GM19452 (cell line): ENCODE measurements at regions not wholly inside any gene's neighbourhood (a gene's known extent, or its start where the extent isn't known, plus 50 kb on each side); places are given as distances from the start of the nearest gene placed in this dataset.

Experiments
- ATAC-seq: cut with Tn5 transposase; IDR thresholded peaks from one replicate; pipeline ENCODE4 v1.9.1; 2021; ENCODE audit not compliant: unreplicated experiment

DNA sequence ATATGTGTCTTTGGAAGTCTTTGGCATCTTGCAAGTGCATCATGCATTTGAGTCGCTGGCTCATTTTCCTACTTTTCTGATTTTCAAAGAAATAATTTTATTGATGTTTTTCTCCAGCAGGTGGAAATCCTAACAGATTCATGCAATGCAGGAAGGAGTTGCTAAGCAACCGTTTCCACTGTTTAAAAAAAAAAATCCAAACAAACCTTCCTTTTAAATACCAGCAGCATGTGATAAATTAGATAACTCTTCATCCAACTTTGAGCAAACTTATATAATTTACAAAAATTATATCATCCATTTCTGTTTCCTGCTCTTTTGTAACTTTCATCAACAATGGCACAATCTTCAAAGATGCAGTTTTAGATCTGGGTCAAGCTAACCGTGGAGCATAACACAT is 364.1 kb downstream of the MFSD1 start:
- ATAC-seq: no peak

DNA sequence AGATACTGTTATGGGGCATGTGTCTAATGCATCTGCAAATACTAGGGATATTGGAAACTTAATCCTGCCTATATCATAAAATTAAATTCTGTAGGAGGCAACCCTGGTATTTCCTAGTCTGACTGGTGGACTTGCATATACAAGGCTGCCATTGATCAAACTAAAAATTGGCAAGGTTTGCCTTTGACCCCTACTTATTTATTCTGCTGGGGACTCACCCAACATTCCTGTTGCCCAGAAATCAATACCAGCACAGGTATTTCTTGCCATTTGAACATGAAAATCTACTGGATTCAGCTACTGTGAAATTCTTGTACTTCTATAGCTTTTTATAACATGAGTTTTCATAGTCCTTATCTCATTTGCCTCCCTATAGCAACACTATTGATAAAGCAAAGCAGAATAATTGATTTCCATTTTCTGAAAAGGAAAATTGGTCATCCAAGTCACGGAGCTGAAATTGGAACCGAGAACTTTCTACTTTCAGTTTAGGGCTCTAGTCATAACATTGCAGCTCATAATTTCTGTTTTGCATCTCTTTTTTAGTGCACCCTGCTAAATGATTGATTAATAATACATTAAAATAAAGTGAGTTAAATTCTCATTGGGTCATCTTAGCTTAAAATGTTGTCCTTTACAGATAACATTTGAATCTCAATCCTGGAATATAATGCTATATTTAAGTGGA is 365.2 kb downstream of the MFSD1 start:
- no peak for ATAC-seq

DNA sequence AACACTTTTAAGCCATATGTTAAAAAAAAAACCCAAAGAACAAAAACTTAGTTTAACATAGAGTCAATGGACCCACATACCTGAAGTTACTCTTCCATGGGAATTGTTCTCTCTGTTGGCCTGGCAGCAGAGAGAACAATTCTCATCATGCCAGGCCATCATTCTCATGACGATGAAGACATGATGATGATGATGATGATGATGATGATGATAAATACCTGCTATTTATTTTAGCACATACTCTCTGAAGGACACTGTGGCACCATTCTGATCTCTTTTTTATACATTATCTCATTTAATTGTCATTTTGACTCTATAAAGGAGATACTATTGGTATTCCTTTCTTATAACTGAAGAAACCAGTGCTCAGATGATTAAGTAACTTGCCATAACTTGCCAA is 366.9 kb downstream of the MFSD1 start:
- ATAC-seq: no peak

DNA sequence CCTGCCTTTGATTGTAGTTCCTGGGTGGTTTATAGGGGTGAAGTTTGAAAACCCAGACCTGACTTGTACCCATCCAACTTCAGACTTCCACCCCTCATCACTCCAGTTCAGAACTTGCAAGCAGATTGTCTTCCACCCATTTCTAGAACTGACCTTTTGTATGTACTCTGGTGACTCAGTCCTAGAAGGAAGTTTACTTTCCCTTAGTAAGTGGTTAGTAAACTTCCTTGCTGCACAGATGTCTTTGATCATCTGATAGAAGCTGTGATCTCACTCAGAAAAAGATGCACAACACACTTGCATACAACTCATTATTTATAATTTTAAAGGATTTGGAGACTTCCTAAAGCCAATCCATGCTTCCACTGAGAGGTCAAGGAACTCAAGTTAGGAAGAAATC is 368.0 kb downstream of the MFSD1 start:
- no peak for ATAC-seq

DNA sequence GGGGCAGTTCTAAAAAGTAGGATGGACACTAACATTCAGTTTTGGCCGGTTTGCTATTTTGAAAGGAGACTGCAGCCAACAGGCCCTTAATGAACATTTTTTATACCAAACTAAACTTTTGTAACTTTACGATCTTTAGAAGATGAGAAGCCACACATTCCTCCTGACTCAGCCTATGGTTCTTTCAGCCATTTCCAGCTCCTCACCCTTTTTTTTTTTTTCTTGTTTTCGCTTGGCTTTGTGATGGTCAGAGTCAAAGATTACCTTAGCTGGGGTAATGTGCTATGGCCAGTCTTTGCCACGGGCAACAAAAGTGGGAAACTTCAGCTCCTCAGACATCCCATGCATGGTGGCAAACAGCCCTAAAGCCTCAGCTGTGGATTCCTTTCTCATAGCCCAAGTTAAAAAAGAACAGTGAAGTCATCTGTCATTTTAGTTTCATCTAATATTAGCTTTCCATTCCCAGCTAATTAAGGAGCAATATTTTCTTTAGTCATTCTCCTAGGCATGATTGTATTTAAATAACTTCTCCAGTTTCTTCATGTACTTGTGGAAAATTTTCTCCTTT is 368.7 kb downstream of the MFSD1 start:
- ATAC-seq: no peak

DNA sequence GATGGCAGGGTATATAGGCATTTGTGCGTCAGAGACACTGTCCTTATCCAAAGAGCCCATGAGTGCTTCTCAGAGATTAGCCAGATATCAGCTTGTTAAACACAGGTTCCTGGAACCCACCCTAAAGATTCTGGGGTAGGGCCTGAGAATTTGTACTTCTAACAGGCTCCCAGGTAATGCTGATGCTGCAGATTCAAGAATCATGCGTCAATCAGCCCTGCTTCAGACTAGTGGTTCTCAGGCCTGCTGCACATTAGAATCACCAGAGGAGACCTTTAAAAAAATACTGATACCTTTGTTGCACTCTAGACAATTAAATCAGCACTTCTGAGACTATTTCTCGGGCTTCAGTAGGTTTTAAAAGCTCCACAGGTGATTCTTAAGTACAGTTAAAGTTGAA is 369.5 kb downstream of the MFSD1 start:
- ATAC-seq: no peak

DNA sequence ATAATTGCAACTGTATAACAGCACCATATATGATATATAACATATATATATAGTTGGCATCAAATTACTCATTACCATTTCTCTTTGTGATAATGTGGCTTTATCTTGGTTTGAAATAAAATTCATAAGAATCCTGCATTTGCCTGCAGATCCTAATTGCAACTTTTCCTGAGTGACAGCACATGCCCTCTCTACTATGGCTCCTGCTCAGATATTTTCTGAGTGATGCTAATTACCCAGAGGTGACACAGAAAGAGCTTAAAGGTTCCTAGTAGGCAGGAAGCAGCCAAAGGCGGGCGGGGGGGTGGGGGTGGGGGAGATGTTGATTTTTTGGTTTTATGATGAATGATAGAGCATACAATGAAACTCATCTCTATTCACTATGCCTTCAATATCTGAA is 370.6 kb downstream of the MFSD1 start:
- no peak for ATAC-seq

DNA sequence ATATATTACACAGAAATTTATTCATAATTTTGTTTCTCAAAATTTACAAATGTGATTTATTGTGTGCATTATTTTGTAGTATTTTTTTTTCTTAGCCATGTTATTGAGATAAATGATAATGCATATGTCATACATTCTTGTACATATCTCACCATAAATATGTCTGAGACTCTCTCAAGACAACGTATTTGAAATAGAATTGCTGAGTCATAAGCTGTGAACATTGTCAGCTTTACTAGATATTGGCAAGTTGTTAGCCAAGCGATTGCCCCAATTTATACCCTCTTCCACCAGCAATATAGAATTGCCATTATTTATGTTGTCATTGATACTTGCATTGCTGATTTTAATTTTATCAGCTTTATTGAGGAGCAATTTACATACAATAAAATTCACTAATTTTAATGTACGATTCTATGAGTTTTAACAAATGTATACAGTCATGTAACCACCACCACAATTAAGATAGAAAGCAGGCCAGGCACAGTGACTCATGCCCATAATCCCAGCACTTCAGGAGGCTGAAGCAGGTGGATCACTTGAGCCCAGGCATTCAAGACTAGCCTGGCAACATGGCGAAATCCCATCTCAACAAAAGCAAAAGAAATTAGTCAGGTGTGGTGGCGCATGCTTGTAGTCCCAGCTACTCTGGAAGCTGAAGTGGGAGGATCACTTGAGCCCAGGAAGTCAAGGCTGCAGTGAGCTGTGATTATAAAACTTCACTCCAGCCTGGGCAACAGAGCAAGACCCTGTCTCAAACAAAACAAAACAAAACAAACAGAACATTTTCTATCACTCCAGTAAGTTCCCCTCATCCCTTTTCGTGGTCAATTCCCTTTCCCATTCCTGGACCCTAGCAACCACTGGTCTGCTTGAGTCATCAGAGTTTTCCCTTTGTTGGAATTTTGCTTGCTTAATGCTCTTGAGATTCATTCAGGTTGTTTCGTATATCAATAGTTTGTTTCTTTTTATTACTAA is 373.1 kb downstream of the MFSD1 start:
- ATAC-seq: no peak

DNA sequence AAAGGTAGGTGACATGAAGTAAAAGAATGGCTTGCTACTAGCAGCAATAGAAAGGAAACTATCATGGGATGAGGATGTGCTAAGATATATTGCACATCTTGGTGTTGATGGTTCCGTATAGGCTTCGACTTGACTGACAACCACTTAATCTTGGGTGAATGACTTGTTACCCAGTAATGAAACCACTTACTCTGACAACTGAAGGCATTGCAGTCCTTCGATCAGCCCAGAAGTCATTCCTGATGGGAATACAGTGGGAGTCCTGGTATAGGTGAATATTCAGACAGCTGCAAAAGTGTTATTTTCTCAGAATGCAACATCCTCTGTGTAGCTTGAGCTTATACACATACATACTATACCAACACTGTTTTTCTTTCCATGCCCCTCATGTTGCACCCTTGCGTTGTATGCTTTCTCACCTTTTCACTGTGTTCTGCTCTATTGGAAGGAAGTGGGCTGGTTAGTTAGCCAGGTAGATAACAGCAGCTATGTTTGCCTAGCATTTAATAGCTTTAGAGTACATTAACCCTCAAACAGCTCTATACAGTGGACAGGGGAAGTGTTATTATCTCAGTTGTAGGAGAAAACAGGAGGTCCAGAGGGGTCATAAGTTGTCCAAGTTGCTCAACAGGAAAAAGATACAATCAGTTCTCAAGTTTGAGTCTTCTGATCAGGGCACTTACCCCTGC is 376.5 kb downstream of the MFSD1 start:
- no peak for ATAC-seq

DNA sequence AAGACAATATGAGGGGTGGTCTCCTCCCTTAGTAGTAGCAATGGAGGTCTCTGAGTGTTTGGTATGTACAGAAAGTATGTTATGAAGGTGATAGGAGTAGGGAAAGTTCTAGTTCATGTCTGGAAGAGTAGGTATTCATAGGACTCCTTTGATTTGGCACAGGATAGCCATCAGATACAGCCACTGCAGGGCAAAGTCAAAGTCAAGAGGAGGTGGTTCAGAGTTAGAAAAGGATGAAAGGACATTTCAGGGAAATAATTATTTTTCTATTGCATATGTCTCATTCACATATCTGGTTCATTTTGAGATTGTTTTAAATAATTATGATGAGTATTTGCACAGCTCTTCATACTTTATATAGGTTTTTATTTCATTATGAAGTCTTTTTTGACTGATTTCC is 381.1 kb downstream of the MFSD1 start:
- no peak for ATAC-seq

DNA sequence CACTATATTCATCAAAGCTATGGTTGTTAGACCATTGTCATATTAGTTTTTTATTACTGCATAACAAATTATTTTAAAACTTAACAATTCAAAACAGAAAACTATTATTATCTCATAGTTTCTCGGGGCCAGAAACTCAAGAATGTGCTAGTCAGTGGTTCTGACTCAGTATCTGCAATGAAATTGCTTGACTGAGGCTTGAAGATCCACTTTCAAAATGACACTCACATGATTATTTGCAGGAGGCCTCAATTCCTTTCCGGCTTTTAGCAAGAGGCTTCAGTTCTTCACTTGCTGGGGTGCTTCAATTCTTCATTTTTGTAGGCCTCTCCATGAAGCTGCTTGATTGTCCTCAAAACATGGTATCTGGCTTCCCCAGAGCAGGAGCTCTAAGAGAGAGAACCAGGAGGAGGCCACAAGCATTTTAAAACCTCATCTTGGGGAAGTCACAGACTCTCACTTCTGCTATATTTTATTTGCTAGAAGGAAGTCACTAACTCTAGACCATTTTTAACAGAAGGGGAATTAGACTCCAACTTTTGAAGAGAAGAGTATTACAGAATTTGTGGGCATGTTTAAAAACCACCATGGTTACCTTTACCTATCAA is 383.7 kb downstream of the MFSD1 start:
- ATAC-seq: peak; percentile 65

DNA sequence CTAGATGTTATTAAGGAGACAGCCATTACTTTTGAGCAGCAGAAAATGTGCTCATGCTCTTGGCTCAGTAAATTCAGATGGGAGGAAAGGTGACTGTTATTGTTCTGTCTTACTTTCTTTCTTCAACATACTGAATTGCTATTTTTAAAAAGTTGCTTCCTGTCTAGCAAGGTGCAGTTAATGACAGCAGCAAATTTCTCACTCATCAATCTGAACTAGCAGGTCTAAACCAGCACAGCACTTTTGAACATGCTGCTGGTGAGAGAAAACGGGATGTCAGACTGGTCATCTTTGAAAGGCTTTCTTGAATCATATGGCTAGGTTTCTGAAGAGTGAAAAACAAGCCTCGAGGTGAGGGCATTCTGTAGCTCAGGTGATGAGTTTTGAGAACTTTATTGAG is 384.7 kb downstream of the MFSD1 start:
- peak; percentile 61 for ATAC-seq

DNA sequence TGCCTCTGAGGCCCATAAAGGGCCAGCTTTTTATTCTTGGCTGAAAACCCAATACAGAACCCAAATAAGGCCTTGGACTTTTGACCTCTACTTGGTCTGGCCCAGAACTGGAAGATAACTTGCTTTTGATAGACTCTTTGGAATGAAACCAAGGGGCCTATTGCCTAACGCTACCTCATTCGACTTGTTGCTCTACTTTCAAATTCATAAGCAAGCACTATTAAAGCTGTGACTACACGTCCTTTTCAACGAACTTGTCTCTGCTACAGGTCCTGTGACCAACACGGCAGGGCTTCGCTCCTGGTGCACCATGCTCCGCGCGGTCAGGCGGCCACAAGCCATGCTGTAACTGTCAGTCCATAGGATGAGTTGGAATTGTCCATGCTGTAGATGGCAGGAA is 385.4 kb downstream of the MFSD1 start:
- ATAC-seq: no peak

DNA sequence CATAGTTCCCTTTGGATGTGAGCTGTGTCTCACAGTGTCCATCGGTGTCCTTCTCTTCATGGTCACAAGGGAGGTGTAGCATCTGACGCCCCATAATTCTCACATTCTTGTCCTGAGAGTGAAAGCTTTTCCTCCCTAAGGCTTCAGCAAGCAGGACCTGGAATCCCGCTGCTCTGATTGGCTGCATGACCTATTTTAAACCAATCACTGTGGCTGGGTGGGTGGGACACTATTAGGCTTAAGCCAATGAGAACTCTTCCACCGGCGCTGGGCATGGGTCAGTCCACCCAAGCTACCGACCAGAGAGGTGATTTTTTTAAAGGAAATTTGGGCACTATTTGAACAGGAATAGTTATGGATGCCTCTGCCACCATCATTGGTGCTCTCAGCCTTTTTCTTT is 385.9 kb downstream of the MFSD1 start:
- no peak for ATAC-seq

DNA sequence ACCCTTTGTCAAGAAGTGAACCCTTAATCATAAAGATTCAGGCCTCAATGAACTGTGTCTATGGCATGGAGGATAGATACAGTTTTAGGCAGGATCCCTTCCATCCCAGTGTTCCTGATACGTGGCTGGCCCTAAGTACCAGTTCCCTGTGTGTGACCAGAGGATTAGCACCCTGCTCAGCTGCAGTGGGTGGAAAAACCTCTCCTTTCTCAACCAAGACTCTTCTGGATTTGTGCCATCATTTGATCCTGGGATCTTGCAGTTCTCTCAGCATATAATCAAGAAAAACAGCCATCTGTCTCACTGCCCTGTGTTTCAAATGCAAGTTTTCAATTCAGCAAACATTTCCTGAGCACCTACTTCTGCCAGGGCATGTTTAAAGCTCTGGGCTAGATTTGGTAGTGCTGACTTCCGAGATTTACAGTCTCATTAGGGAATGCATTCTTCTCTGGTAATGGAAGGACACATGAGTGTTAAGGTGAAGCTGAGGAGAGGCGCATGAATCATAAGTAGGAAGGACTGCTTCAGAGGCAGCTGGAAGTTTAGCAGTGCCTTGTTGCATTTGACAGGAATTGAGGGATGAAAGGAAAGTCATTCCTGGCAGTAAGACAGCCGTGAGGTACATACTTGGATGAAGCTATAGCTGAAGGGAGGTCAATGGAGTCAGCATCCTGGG is 388.3 kb downstream of the MFSD1 start:
- no peak for ATAC-seq

DNA sequence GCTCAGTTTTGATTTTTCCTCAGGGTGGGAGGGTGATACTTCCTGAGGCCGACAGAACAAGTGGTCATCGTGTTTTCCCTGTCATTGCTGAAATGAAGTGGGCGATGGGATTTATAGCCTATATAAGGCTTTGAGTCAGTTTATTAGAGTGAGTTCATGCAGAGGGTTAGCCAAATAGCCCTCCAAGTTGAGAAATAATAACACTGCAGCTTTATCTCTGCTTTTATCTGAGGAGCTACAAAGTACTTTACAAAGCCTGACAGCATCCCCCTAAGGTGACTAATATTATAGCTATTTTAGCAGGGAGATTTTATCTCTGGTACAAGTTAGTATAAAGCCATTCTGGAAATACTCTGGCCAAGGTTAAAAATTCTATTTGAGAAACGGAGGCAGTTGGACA is 389.6 kb downstream of the MFSD1 start:
- ATAC-seq: no peak

DNA sequence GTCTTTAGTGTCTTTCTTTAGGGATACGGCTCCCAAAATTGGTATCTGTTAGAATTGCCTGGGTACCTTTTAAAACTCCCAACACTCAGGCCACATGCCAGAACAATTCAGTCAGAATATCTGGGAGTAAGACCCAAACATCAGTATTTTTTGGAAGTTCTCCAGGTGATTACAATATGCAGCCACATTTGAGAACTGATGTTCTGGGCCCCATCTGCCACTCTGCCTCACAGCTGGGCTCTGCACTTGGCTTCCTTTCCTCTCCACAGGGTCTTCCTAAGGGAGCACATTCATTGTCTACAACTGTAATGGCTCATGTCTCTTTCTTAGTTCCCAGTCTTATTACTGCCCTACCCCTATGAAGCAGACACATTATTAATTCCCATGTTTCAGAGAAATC is 394.5 kb downstream of the MFSD1 start:
- no peak for ATAC-seq

DNA sequence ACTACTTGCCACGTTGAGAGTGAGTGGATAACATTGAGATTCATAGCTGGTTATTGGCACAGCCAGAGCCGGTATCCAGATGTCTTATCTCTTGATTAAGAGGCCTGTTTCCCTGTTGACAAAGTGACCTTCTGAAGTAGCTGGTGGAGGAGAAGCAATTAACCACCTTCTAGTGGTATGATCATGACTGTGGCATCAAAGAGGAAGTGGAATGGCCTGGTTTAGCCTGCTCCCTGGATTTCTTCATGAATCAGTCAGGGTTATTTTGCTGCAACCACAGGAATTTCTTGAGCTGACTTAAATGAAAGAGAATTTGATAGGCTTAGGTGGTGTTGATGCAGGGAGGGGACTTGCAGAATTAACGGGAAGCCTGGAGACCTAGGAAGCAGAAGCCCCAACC is 398.3 kb downstream of the MFSD1 start:
- ATAC-seq: no peak

DNA sequence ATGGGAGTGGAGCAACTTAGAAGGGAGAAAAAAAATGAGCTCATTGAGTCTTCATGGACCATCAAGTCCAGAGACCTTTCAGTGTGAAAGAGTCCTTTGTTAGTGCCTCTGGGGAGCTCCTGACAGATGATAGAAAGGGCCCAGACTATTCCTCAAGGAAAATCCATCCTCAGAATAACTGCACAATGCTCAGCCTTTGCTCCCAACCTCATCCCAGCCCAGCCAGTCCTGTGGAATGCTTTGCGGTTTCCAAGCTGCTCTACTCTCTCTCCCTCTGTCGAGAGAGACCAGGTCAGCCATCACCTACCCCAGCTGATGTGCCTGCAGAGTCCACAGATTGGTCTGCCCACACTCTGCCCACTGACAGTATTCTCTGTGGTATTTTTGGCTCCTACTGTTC is 406.2 kb downstream of the MFSD1 start:
- ATAC-seq: no peak

DNA sequence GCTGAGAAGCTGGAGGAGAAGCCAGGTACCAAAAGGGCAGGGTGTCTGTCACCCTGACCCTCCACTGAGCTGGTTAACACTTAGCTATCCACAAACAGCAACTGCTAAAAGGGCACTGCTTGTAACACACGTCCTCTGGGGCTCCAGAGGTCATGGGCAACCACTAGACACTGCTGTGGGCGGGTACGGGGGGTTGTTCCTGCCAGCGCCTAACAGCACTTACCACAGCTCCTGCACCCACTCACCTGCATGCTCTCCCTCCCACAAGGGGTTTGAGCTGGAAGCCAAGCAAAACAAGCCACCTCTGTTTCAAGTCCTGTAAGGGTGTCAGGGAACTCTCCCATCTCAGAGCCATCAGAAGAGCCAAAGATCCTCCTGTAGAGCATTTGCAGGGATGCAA is 407.6 kb downstream of the MFSD1 start:
- ATAC-seq: no peak

DNA sequence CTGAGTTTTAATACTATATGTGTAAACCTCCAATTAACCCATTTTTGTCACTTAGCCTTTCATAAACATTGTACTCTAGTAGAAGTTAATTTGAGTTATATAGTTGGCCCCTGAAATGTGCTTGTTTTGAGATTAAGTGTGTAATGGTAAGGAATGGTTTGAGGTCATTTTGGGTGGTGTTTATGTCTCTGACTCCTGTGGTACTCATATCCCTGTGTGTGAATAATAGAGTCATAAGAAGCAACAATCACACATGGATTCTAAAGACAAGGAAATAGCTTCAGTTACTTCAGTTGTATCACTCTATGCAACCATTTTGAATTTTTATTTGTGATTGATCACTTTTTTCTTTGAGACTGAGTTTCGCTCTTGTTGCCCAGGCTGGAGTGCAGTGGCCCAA is 408.5 kb downstream of the MFSD1 start:
- ATAC-seq: no peak
